ENCODE measurements at regions not wholly inside any gene's neighbourhood (a gene's known extent, or its start where the extent isn't known, plus 50 kb on each side); places are given as distances from the start of the nearest gene placed in this dataset.

DNA sequence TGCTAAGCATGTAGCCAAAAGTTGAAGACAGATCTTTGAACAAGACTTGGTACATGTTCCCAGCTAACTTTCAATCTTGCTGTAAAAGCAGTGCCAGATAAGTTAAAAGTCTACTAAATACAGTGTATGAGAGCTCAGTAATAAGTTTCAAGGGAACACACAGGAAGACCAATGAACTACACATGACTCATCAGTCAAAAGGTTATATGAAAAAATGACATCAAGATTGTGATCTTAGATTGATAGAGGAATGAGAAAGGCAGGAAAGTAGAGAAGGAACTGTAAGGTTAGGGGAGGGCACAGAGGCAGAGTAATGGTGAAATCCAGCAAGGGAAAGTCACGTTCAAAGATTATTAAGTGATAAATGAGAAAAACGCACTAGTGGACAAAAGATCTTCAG lies 249.9 kb upstream of the FLRT2 start:
- no peak overlapping the region for H3K9ac ChIP-seq (ENCODE audit: low read depth in 2 of 2, low read length in 2 of 2)
- intact Hi-C loops (cut with DNase I) = no loop called here
- no peak for DNase-seq
- H3K4me1 ChIP-seq = no peaks in the 10 kb centered on the region
- H3K36me3 ChIP-seq = no peaks in the 10 kb centered on the region
- H3K4me3 ChIP-seq = no peak overlapping the region
- no peaks in the 10 kb centered on the region for H3K27me3 ChIP-seq
- TF ChIP-seq, protein P1, sequence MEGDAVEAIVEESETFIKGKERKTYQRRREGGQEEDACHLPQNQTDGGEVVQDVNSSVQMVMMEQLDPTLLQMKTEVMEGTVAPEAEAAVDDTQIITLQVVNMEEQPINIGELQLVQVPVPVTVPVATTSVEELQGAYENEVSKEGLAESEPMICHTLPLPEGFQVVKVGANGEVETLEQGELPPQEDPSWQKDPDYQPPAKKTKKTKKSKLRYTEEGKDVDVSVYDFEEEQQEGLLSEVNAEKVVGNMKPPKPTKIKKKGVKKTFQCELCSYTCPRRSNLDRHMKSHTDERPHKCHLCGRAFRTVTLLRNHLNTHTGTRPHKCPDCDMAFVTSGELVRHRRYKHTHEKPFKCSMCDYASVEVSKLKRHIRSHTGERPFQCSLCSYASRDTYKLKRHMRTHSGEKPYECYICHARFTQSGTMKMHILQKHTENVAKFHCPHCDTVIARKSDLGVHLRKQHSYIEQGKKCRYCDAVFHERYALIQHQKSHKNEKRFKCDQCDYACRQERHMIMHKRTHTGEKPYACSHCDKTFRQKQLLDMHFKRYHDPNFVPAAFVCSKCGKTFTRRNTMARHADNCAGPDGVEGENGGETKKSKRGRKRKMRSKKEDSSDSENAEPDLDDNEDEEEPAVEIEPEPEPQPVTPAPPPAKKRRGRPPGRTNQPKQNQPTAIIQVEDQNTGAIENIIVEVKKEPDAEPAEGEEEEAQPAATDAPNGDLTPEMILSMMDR (IDR thresholded peaks at IDR 0.05) = no peak
- H3K27ac ChIP-seq = no peak overlapping the region
- H3K9me3 ChIP-seq = no peaks in the 10 kb centered on the region

DNA sequence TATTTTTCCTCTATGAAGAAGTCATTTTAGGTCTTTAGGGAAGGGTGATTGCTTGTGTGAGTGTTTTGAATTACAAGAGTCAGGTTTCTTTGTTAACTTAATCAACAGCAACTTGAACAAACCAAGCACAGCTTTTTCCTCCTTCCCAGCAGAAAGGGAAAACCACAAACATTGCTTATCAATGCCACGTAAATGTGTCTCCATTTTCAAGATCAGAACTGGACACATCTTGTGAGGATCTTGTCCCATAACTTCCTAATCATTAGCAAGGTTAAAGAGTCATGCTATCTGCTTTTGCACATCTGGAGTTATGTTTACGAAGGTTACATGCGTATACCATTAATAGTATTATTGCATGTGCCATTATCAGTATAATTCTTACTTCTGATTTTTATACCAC lies 248.0 kb upstream of the FLRT2 start:
- H3K4me1 ChIP-seq = no peaks in the 10 kb centered on the region
- no peaks in the 10 kb centered on the region for H3K27me3 ChIP-seq
- TF ChIP-seq, protein P1 (IDR thresholded peaks at IDR 0.05) = no peak
- no peaks in the 10 kb centered on the region for H3K36me3 ChIP-seq
- intact Hi-C loops (cut with DNase I) = no loop called here
- H3K4me3 ChIP-seq = no peak overlapping the region
- H3K27ac ChIP-seq = no peak overlapping the region
- no peak overlapping the region for H3K9ac ChIP-seq (ENCODE audit: low read depth in 2 of 2, low read length in 2 of 2)
- DNase-seq = no peak
- H3K9me3 ChIP-seq = no peaks in the 10 kb centered on the region

DNA sequence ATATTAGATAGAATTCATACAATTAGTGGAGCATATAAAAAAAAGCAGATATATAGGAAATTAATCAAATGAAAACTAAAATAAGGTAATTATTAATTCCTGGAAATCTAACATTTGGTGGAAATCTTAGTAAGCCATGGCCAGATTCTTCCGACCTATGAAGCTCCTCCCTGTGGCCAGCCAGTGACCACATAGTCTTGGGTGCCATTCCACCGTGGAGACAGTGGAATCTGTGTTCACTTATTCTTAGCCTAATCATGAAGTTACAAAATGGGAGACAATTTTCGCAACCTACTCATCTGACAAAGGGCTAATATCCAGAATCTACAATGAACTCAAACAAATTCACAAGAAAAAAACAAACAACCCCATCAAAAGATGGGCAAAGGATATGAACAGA lies 241.9 kb upstream of the FLRT2 start:
- intact Hi-C loops (cut with DNase I) = no loop called here
- H3K4me1 ChIP-seq = no peaks in the 10 kb centered on the region
- H3K27ac ChIP-seq = no peak overlapping the region
- DNase-seq = no peak
- H3K27me3 ChIP-seq = no peaks in the 10 kb centered on the region
- no peak overlapping the region for H3K9ac ChIP-seq (ENCODE audit: low read depth in 2 of 2, low read length in 2 of 2)
- TF ChIP-seq, protein P1 (IDR thresholded peaks at IDR 0.05) = no peak
- no peak overlapping the region for H3K4me3 ChIP-seq
- no peaks in the 10 kb centered on the region for H3K9me3 ChIP-seq
- no peaks in the 10 kb centered on the region for H3K36me3 ChIP-seq

DNA sequence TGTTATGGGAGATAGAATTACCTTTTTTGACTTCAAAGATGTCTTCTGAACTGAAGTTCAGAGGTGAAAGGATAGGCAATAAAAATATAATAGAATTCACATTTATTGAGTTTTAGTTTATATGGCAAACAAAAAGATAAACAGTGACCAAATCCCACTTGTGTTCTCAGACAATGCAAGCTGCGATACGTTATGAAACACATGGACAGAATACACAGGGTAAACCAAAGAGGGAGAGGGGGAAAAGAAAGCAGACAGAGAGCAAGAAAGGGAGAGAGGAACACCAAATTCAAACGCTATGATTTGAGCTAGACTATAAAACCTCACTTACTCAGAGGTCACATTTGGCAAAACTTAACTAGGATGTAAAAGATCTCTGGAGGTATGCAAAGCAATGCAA lies 238.2 kb upstream of the FLRT2 start:
- TF ChIP-seq, protein P1 (IDR thresholded peaks at IDR 0.05) = no peak
- Histone ChIP-seq H3K4me1 (no peaks in the 10 kb centered on the region), H3K9ac (ENCODE audit: low read depth in 2 of 2, low read length in 2 of 2) (no peak overlapping the region), H3K27ac (no peak overlapping the region), H3K36me3 (no peaks in the 10 kb centered on the region), H3K4me3 (no peak overlapping the region), H3K27me3 (no peaks in the 10 kb centered on the region), H3K9me3 (no peaks in the 10 kb centered on the region)
- intact Hi-C loops (cut with DNase I) = no loop called here
- no peak for DNase-seq

DNA sequence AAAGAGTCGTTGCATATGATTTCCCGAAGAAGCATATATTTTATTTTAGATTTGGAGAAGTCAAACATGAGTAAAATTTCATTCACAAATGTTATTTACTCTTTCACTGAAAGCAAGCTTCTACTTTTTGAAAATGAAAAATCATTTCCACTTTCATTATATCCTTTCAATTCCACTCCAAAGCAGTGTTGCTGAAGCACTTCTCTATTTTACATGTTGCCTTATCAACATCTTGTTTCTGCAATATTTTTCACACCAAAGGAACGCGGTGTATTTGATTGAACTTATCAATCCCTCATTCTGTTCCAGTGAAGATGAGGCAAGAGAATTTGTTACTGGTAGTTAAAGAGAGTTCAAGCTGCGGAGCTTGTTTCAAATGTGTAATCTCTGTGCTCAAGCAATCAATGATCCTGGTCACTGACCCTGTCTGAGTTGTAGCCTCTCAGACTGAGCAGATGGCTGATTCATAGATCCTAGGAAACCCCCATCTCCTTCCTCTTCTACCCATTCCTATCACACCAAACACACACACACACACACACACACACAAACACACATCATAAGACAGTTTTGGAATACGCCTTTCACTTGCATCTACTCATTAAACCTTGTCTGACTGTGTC lies 236.2 kb upstream of the FLRT2 start:
- no peak for DNase-seq
- Histone ChIP-seq H3K27ac (no peak overlapping the region), H3K4me1 (no peaks in the 10 kb centered on the region), H3K36me3 (no peaks in the 10 kb centered on the region), H3K4me3 (no peak overlapping the region), H3K9ac (ENCODE audit: low read depth in 2 of 2, low read length in 2 of 2) (no peak overlapping the region), H3K9me3 (no peaks in the 10 kb centered on the region), H3K27me3 (no peaks in the 10 kb centered on the region)
- intact Hi-C loops (cut with DNase I) = no loop called here
- TF ChIP-seq, protein P1 (IDR thresholded peaks at IDR 0.05) = no peak
